GM18511 (cell line): ENCODE measurements at regions not wholly inside any gene's neighbourhood (a gene's known extent, or its start where the extent isn't known, plus 50 kb on each side); places are given as distances from the start of the nearest gene placed in this dataset.

Experiments used
- ATAC-seq: cut with Tn5 transposase; IDR thresholded peaks from one replicate; pipeline ENCODE4 v1.9.1; 2021; ENCODE audit warnings: mild to moderate bottlenecking, moderate library complexity; ENCODE audit not compliant: unreplicated experiment

DNA sequence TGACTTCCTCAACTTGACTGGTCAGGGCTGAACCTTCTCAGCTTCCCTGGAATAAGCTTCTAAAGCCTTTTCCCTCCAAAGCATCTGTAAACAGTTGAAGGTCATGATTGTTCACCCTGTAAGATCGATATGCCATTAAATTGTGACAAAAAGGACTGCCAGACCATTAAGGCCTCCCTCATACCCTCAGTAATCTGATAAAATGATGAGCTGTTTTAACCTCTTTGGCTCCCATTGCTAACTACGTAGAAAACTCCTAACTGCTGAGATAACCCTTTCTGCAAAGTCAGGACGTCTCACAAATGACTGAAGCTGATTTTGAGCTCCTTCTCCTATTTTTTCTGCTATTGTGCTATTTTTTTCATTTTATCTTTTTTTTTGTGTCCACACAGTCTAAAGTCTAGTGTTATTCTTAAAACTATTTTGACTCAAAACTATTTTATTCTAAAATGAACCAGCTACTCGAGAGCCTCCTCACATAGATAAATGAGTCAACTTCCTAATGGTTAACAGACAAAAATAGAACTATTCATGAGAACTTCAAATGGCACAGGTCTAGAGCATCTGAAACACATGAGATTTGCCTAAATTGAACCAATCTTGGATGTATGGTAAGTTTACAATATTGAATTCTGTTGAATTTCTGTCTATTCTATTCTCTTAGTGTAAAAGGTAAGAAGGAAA, 395.6 kb upstream of the TLE4 start:
- ATAC-seq = no peak

DNA sequence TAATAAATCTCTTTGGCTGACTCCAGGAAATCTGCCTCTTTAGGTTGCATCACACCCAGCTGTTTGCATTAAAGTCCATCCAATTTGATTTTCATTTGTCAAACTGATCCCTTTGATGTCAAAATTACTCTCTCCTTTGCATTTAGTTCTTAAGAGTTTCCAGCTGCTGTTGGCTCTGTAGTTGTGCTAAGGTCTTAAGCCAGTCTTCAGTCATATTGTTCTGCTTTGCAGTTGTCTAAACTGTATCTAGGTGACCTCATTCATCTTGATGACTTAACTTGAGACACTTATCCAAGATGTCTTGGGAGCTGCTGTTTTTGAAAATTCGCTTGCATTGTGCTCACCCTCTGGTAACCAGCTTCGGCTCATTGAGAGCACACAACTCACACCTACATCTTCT, 386.9 kb upstream of the TLE4 start:
- no peak for ATAC-seq

GRCh38 chr9:79185866-79186265, 385.9 kb upstream of the TLE4 start:
- ATAC-seq = no peak

GRCh38 chr9:79189511-79189924, 382.2 kb upstream of the TLE4 start:
- no peak for ATAC-seq

- ATAC-seq = no peak
These were observed 378.8 kb upstream of the TLE4 start for GRCh38 chr9:79193001-79193400.

- no peak for ATAC-seq
These were observed 378.1 kb upstream of the TLE4 start for GRCh38 chr9:79193501-79194223.

DNA sequence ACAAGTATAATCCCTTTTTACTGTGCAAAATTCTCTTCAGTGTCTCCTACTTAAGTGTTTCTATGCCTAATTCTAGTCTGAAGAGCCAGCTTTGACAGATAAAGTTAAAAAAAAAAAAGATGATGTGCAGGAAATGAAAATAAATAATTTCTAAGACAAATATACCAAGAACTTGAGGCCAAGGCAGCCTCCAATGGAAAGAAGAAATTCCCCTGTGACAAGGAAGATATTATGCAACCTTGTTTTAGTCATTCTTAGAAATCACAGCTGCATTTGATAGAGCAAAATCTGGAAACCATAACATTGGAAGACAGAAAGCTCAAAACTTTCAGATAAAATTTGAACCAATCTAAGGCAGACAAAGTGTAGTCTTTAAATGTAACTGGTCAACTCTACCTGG, 375.9 kb upstream of the TLE4 start:
- no peak for ATAC-seq

GRCh38 chr9:79196606-79197005, 375.2 kb upstream of the TLE4 start:
- no peak for ATAC-seq

DNA sequence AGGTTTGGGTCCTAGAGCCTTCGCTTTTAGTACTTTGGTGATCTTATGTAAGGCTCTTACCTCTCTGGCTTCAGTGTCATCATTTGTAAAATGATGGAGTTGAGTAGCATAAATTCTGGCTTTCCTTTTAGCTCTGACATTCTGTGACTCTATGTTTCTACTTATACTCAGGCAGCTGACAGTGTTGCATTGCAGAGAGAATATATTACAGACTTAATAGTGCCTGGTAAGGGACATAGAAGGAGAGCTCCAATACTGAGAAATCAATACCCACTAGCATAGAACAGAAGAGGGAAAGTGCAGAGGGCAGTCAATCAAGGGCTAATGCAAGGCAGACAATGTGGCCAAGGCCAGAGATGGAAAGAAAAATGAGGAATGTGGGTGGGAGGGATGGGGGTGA, 371.4 kb upstream of the TLE4 start:
- no peak for ATAC-seq

DNA sequence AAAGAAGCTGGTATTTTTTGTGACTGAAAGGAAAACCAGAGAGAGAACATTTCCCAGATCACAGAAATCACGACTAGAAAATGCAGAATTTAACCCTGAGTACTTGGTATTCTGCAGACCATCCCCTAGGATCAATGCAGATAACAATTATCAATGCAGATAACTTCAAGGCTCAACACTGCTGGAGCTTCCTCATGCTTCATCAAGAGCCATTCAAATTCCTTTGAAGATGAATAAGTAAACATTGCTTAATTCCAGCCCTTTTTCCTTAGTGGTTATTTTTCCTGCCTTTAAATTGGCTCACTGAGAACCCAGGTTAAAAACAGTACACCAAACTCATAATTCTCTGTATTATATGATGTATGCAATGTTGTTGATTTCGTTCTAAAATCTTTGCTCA, 370.1 kb upstream of the TLE4 start:
- ATAC-seq = no peak

DNA sequence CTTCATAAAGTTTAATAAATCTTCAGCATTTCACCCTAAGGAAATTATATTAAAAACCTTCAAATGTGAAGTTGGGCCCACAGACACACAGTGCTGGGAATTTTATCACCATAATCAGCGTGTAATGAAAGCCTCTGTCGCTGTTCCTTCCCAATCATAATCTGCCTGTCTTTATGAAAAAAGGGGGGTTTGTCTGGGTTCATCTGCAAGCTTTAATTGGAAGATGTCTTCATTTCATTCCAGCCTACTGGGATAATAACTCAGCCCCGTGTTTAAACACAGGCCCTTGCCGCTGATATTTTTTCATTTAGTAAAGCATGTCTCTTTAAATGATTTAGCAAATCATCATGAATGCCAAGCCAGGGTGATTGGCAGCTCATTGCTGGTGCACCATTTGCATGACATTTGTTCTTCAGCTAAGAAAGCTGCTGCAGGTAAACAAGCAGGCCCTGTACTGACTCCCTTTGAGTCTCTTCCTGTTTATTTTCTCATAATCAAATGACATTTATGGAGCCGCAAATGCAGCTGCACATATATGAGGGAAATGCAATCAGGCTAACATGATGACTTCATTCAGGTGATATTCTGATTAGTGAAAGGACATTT, 362.9 kb upstream of the TLE4 start:
- no peak for ATAC-seq

GRCh38 chr9:79210541-79211243, 361.1 kb upstream of the TLE4 start:
- ATAC-seq = no peak

DNA sequence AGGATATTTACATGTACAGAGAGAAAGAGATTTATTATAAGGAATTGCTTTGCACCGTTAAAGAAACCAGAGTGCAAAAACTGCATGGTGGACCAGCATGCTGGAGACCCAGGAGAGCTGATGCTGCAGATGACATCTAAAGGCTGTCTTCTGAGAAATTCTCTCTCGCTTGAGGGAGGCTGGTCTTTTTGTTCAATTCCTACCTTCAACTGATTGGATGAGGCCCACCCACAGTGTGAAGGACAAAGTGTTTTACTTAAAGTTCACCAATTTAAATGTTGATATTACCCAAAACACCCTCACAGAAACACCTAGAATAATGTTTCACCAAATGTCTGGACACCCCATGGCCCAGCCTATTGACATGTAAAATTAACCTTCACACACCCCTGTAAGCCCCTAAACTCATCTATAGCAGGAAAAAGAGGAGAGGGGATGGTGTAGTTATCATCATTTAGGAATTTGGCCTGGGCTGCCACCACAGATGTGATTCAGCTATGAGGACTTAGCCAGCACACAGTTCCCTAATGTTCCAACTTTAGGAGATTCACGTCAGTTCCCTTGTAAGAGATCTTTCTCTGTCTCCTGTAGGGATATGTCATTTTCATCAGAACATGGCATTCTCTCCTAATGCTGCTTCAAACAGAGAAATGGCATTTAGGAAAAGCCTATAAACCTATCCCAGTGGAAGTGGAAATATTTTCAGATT, 358.2 kb upstream of the TLE4 start:
- ATAC-seq = no peak

GRCh38 chr9:79215821-79216220, 355.9 kb upstream of the TLE4 start:
- no peak for ATAC-seq

DNA sequence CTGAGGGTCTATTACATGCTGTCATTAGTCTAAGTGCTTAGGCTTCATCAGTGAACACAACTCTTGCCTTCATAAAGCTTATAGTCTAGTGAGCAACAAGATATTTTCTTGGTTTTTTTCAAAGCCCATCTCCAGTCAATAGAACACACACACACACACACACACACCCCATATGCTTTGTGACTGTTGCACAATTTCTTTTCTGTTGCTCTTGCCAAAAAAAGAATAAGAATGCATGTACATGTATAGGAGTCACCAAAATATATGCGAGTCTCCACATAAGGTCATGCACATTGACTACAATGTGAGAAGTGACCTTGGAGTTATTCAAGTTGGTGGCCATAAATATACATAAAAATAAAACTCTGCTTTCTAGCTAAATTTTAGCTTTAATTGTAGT, 351.5 kb upstream of the TLE4 start:
- no peak for ATAC-seq

GRCh38 chr9:79220666-79221065, 351.1 kb upstream of the TLE4 start:
- no peak for ATAC-seq

DNA sequence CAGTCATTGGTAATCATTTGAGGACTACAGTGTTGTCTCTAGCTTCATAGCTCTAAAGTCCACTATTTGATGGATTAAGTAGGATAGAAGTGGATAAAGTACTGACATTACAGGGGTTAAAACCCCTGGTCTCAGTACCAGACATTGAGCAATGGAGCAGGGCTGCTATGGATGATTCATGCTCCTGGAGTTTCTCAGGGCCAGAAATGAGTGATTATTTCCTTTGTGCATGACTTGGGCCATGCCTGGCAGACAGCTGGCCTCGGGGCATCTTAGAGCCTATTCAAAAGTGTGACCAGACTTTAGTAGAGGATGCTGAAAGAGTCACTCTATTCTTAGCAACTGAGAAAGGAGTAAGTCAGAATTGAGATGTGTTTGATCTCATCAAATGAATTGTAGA, 350.7 kb upstream of the TLE4 start:
- no peak for ATAC-seq

- no peak for ATAC-seq
These were observed 349.3 kb upstream of the TLE4 start for GRCh38 chr9:79222483-79222882.

DNA sequence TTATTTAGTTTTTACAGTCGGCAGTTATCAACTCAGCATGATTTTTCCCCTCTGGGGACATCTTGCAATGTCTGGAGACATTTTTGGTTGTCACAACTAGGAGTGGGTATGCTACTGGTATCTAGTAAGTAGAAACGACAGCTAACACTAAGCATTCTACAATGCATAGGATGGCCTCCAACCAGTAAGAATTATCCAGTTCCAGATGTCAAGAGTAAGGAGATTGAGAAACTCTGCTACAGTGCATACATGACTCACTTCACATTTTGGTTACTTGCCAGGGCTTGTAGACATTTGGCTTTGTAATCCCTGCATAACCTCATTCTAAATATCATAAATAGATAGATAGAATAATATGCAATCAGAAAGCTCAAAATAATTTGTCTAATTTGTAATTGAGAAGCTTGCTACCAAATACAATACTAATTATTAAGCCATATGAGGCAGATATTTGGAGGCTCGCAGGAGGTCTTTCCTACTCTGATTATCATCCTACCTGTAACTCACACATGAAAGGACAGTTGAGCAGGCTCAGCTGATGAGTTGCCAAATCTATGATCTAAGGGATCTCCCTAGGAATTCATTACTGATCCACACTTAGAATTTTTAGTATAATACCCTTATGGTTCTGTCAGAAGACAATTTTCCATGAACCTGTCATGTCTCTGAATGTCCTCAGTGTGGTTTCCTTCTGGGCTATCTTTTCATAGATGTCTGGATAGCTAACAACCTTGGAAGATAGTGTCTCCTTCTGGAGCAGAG, 346.9 kb upstream of the TLE4 start:
- no peak for ATAC-seq

- ATAC-seq = peak; percentile 74
These were observed 338.2 kb upstream of the TLE4 start for GRCh38 chr9:79233542-79233941.
